Astrocyte (in vitro differentiated cells and primary cell): ENCODE measurements at regions not wholly inside any gene's neighbourhood (a gene's known extent, or its start where the extent isn't known, plus 50 kb on each side); places are given as distances from the start of the nearest gene placed in this dataset.

Experiments
- DNase-seq: peaks from one replicate; pipeline ENCODE4 v3.0.0-alpha.2; 2010; ENCODE audit warnings: low read depth
- FAIRE-seq: peaks from 2 replicates; lab custom pipeline; 2011; peaks lifted over from hg19 to GRCh38; lab: Jason Lieb, UNC
- H2AFZ ChIP-seq: 2 replicates; pipeline ENCODE4 v1.6.0; 2012; ENCODE audit warnings: low read depth, low read length, inconsistent platforms
- H3K27ac ChIP-seq: 2 replicates; pipeline ENCODE4 v1.5.1; 2011; ENCODE audit warnings: low read depth, low read length, inconsistent platforms
- H3K27me3 ChIP-seq: 2 replicates; pipeline ENCODE4 v1.6.0; 2011; ENCODE audit warnings: low read length, inconsistent platforms; ENCODE audit not compliant: insufficient read depth
- H3K36me3 ChIP-seq: 2 replicates; pipeline ENCODE4 v1.5.1; 2011; ENCODE audit warnings: low read length, inconsistent platforms; ENCODE audit not compliant: insufficient read depth
- H3K4me1 ChIP-seq: 2 replicates; pipeline ENCODE4 v1.5.1; 2011; ENCODE audit warnings: low read length, inconsistent platforms; ENCODE audit not compliant: insufficient read depth
- H3K4me2 ChIP-seq: 2 replicates; pipeline ENCODE4 v1.6.0; 2012; ENCODE audit warnings: low read length, inconsistent platforms
- H3K4me3 ChIP-seq: 2 replicates; pipeline ENCODE4 v1.5.1; 2011; ENCODE audit warnings: low read depth, mild to moderate bottlenecking, low read length, inconsistent platforms; ENCODE audit not compliant: insufficient read depth
- H3K79me2 ChIP-seq: 2 replicates; pipeline ENCODE4 v1.6.0; 2012; ENCODE audit warnings: mild to moderate bottlenecking, low read length, inconsistent platforms; ENCODE audit not compliant: insufficient read depth
- H3K9ac ChIP-seq: 2 replicates; pipeline ENCODE4 v1.6.0; 2012; ENCODE audit warnings: mild to moderate bottlenecking, low read length, inconsistent platforms
- H3K9me3 ChIP-seq: 2 replicates; pipeline ENCODE4 v1.5.1; 2012; ENCODE audit warnings: low read depth, mild to moderate bottlenecking, low read length, inconsistent platforms; ENCODE audit not compliant: insufficient read depth
- H4K20me1 ChIP-seq: 2 replicates; pipeline ENCODE4 v1.6.0; 2012; ENCODE audit warnings: low read length, inconsistent platforms; ENCODE audit not compliant: insufficient read depth
- H3K27ac Mint-ChIP-seq: one replicate; pipeline ENCODE4 v1.8.0; 2021; ENCODE audit warnings: mild to moderate bottlenecking, mixed read lengths; ENCODE audit not compliant: unreplicated experiment
- H3K27me3 Mint-ChIP-seq: one replicate; pipeline ENCODE4 v1.8.0; 2021; ENCODE audit warnings: low read depth, mixed read lengths; ENCODE audit not compliant: unreplicated experiment
- H3K36me3 Mint-ChIP-seq: one replicate; pipeline ENCODE4 v1.8.0; 2021; ENCODE audit warnings: low read depth, mixed read lengths; ENCODE audit not compliant: unreplicated experiment
- H3K4me1 Mint-ChIP-seq: one replicate; pipeline ENCODE4 v1.8.0; 2021; ENCODE audit warnings: low read depth, mixed read lengths; ENCODE audit not compliant: unreplicated experiment
- H3K4me3 Mint-ChIP-seq: one replicate; pipeline ENCODE4 v1.8.0; 2021; ENCODE audit warnings: mild to moderate bottlenecking, moderate library complexity, mixed read lengths; ENCODE audit not compliant: unreplicated experiment
- H3K9me3 Mint-ChIP-seq: one replicate; pipeline ENCODE4 v1.8.0; 2021; ENCODE audit warnings: mild to moderate bottlenecking, mixed read lengths; ENCODE audit not compliant: unreplicated experiment
- EZH2 ChIP-seq: IDR thresholded peaks from 2 replicates; pipeline ENCODE4 v1.6.1; 2012; ENCODE audit warnings: mild to moderate bottlenecking, low read length, inconsistent platforms; ENCODE audit not compliant: insufficient read depth
- TF ChIP-seq, protein P1 (sequence below): IDR thresholded peaks from 2 replicates; pipeline ENCODE4 v1.5.1; 2011; ENCODE audit warnings: low read depth, mild to moderate bottlenecking, inconsistent platforms, low read length, moderate library complexity; ENCODE audit not compliant: insufficient read depth

DNA sequence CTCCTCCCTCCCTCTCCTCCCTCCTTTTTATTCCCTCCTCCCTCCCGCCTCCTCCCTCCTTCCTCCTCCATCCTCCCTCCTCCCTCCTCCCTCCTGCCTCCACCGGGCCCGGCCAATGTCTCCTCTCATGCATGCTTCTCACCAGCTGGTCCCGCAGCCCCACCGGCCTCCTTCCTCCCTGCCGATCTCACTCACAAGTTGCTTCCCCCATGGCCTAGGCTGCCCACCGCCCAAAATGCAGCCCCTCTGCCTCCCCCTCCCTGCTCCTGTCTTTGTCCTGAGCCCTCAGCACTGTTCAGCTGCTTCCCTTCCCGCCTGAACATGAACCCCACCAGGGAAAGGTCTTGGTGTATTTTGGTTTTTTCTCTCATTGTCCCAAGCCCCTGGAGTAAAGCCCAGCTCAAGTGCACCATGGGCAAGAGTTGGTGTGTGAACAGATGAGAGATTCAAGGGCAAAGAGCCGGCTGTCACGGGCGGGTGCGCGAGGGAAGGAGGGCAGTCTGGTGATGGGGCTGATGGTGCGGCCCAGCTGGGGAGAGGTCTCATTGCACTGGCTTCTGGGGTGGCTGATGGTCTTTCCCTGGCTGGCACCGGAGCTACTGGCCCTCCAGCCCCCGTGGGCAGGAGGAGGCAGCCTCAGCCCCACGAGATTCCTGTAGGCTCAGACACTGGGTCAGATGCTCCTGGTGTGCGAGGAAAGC is 117.6 kb downstream of the TWIST2 start:
- peaks cover 3% of the 10 kb centered on the region for H3K9me3 Mint-ChIP-seq
- H3K27ac ChIP-seq: no peak overlapping the region
- no peaks in the 10 kb centered on the region for H3K9me3 ChIP-seq
- H3K79me2 ChIP-seq: no peaks in the 10 kb centered on the region
- H3K36me3 ChIP-seq: no peaks in the 10 kb centered on the region
- FAIRE-seq: no peak
- no peak overlapping the region for H3K27ac Mint-ChIP-seq
- no peak overlapping the region for H3K4me3 ChIP-seq
- TF ChIP-seq EZH2: no peak
- TF ChIP-seq, protein P1, sequence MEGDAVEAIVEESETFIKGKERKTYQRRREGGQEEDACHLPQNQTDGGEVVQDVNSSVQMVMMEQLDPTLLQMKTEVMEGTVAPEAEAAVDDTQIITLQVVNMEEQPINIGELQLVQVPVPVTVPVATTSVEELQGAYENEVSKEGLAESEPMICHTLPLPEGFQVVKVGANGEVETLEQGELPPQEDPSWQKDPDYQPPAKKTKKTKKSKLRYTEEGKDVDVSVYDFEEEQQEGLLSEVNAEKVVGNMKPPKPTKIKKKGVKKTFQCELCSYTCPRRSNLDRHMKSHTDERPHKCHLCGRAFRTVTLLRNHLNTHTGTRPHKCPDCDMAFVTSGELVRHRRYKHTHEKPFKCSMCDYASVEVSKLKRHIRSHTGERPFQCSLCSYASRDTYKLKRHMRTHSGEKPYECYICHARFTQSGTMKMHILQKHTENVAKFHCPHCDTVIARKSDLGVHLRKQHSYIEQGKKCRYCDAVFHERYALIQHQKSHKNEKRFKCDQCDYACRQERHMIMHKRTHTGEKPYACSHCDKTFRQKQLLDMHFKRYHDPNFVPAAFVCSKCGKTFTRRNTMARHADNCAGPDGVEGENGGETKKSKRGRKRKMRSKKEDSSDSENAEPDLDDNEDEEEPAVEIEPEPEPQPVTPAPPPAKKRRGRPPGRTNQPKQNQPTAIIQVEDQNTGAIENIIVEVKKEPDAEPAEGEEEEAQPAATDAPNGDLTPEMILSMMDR: no peak
- no peak overlapping the region for H3K4me2 ChIP-seq
- H3K4me1 Mint-ChIP-seq: no peaks in the 10 kb centered on the region
- peaks cover 2% of the 10 kb centered on the region for H3K36me3 Mint-ChIP-seq
- peaks cover under 1% of the 10 kb centered on the region for H3K4me1 ChIP-seq
- no peaks in the 10 kb centered on the region for H4K20me1 ChIP-seq
- no peaks in the 10 kb centered on the region for H3K27me3 ChIP-seq
- H3K4me3 Mint-ChIP-seq: no peak overlapping the region
- no peak for DNase-seq
- H3K27me3 Mint-ChIP-seq: peaks cover 31% of the 10 kb centered on the region
- H2AFZ ChIP-seq: no peak overlapping the region
- H3K9ac ChIP-seq: no peak overlapping the region

DNA sequence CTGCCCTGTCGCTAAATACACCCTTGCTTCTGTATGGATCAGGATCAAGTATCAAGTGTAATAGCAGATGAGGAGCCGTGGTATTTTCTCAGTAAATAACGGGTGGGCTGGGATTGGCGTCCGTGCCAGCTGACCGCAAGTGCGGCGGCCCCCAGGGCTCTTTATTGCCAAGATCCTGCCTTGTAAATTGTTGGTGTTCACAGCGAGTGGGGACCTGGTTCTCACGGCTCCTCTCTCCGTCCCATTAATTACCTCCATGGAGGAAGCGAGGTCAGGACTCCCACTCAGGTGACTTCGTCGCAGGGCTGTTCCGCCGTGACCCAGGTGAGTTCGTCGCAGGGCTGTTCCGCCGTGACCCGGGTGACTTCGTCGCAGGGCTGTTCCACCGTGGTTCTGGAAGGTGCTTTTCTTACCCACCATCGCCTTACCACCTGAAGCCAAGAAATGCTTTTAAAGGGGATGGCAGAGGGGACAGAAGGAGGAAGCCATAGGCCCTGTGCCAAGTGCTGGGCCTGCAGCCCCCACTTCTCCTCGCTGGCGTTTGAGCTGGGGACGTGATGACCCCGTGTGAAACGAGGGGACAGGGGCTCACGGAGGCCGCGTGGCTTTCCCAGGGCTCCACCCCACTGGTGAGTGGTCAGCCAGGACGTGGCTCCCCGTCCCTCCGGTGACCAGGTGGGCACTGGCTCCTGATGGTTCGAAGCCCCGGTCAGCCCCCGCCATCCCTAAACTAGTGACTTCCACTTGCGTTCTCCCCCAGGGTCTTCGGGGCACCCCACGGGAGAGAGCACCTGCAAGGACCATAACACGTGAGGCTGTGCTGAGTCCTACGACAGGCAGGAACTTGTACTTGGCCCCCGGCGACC is 118.4 kb downstream of the TWIST2 start:
- no peak overlapping the region for H2AFZ ChIP-seq
- H4K20me1 ChIP-seq: no peaks in the 10 kb centered on the region
- Mint-ChIP-seq H3K4me3 (no peak overlapping the region), H3K27ac (no peak overlapping the region), H3K4me1 (no peaks in the 10 kb centered on the region), H3K36me3 (peaks cover 2% of the 10 kb centered on the region), H3K9me3 (peaks cover 3% of the 10 kb centered on the region), H3K27me3 (peaks cover 33% of the 10 kb centered on the region)
- DNase-seq: no peak
- H3K9ac ChIP-seq: no peak overlapping the region
- H3K27ac ChIP-seq: no peak overlapping the region
- H3K9me3 ChIP-seq: no peaks in the 10 kb centered on the region
- no peaks in the 10 kb centered on the region for H3K36me3 ChIP-seq
- no peaks in the 10 kb centered on the region for H3K27me3 ChIP-seq
- H3K4me3 ChIP-seq: no peak overlapping the region
- FAIRE-seq: no peak
- H3K79me2 ChIP-seq: no peaks in the 10 kb centered on the region
- no peak overlapping the region for H3K4me2 ChIP-seq
- H3K4me1 ChIP-seq: peaks cover 4% of the 10 kb centered on the region
- TF ChIP-seq EZH2: no peak
- TF ChIP-seq, protein P1: no peak
